ENCODE measurements at regions not wholly inside any gene's neighbourhood (a gene's known extent, or its start where the extent isn't known, plus 50 kb on each side); places are given as distances from the start of the nearest gene placed in this dataset.
A peak's percentile ranks its signal among the peaks of the same experiment; 100 is the strongest.
"Not testable (repeated sequence)": the region's sequence is repeated elsewhere in the genome, so short reads cannot be mapped to it uniquely, and the experiment has no call there.

- intact Hi-C loops (cut with DNase I; ENCODE audit: low total_unique reads); H3K27ac ChIP-seq; H3K27me3 ChIP-seq (replicated peaks in 1 of 7); DNase-seq; H3K4me3 ChIP-seq; H3K4me1 ChIP-seq; H3K36me3 ChIP-seq: not testable (repeated sequence)
- 53 to 60% methylated on average over 4 of the region's 4 CpGs; no CpG with 5 or more reads in 3 of the 5 donors for WGBS, 5 donors
- H3K9me3 ChIP-seq = peaks cover 0 to 29% (median 0%) of the 10 kb centered on the region in 8 donors
Measured at GRCh38 chr9:61523897-61524620, 334.2 kb downstream of the SPATA31A7 start.

DNA sequence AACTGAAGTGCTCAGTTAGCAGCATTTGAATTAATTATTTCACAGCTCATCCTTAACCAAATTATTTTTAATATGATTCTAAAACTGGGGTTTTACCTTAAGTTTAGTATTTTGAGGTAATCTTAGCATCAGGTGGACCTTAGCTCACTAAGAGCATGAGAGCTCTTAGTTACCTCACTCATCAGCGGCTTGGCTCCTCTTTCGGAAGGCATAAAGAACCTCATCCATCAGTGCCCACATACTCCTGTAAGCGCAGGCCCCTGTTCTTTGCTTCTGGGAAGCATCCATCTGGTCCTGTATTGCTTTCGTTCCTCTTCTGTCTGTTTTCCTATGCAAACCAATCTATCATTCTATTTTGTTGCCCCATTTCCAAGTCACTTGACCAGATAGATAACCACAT lies 335.8 kb downstream of the SPATA31A7 start:
- WGBS, 5 donors = 72 to 76% methylated on average over 4 of the region's 4 CpGs; no CpG with 5 or more reads in 3 of the 5 donors
- H3K27me3 ChIP-seq (replicated peaks in 1 of 7); H3K4me3 ChIP-seq; DNase-seq; H3K36me3 ChIP-seq; H3K4me1 ChIP-seq; intact Hi-C loops (cut with DNase I; ENCODE audit: low total_unique reads); H3K27ac ChIP-seq: not testable (repeated sequence)
- H3K9me3 ChIP-seq = peaks cover 0 to 17% (median 0%) of the 10 kb centered on the region in 8 donors

GRCh38 chr9:61550101-61550748 lies 360.4 kb downstream of the SPATA31A7 start:
- intact Hi-C loops (cut with DNase I; ENCODE audit: low total_unique reads) = not testable (repeated sequence)

GRCh38 chr9:61571403-61572127 lies 381.7 kb downstream of the SPATA31A7 start:
- H3K27me3 ChIP-seq (replicated peaks in 1 of 7); intact Hi-C loops (cut with DNase I; ENCODE audit: low total_unique reads); DNase-seq; H3K4me3 ChIP-seq; H3K36me3 ChIP-seq; H3K27ac ChIP-seq; H3K4me1 ChIP-seq; H3K9me3 ChIP-seq: not testable (repeated sequence)
- WGBS, 5 donors = 67 to 75% methylated on average over 10 of the region's 10 CpGs; no CpG with 5 or more reads in 3 of the 5 donors

More at GRCh38 chr9:61550101-61550748, 360.4 kb downstream of the SPATA31A7 start:
- H3K4me3 ChIP-seq; H3K27me3 ChIP-seq (replicated peaks in 1 of 7); H3K36me3 ChIP-seq; DNase-seq; H3K27ac ChIP-seq; H3K4me1 ChIP-seq: not testable (repeated sequence)
- H3K9me3 ChIP-seq = peaks cover 0 to 24% (median 0%) of the 10 kb centered on the region in 8 donors
- 75 to 93% (median 85%) methylated on average over 3 to 11 of the region's 19 CpGs; no CpG with 5 or more reads in 1 of the 5 donors for WGBS, 5 donors

GRCh38 chr9:61572364-61572763 lies 382.5 kb downstream of the SPATA31A7 start:
- H3K36me3 ChIP-seq; DNase-seq; H3K9me3 ChIP-seq; H3K27ac ChIP-seq; intact Hi-C loops (cut with DNase I; ENCODE audit: low total_unique reads); H3K4me1 ChIP-seq; H3K27me3 ChIP-seq (replicated peaks in 1 of 7); H3K4me3 ChIP-seq: not testable (repeated sequence)
- WGBS, 5 donors = 74 to 82% methylated on average over 12 to 14 of the region's 16 CpGs; no CpG with 5 or more reads in 3 of the 5 donors

- H3K36me3 ChIP-seq; H3K27me3 ChIP-seq (replicated peaks in 1 of 7); H3K9me3 ChIP-seq; intact Hi-C loops (cut with DNase I; ENCODE audit: low total_unique reads); H3K4me1 ChIP-seq; DNase-seq; H3K4me3 ChIP-seq: not testable (repeated sequence)
- H3K27ac ChIP-seq = peak overlapping the region in 1 of 8 donors; percentile 48
- WGBS, 5 donors = 67 to 100% methylated on average over 1 of the region's 4 CpGs; no CpG with 5 or more reads in 3 of the 5 donors
Measured at GRCh38 chr9:61573432-61573831, 383.6 kb downstream of the SPATA31A7 start.

Data from spleen (tissue), 11 donors.